Esophagus muscularis mucosa (tissue), 4 donors: ENCODE measurements at regions not wholly inside any gene's neighbourhood (a gene's known extent, or its start where the extent isn't known, plus 50 kb on each side); places are given as distances from the start of the nearest gene placed in this dataset.

Experiments
- DNase-seq: peaks from one replicate; pipeline ENCODE4 v3.0.0-alpha.2; 2017; ENCODE audit errors: extremely low spot score
- H3K27ac ChIP-seq, 4 donors: fragments of 200-600 bp; sonication (generic); replicated peaks in 1 of 4; 1 replicate in 3 of 4; 2 replicates in 1 of 4; pipeline ENCODE4 v1.5.1; 2016 to 2019; ENCODE audit warnings: mild to moderate bottlenecking in 1 of 4
- H3K27me3 ChIP-seq, 4 donors: fragments of 200-600 bp; sonication (generic); one replicate each; pipeline versions ENCODE4 v1.5.1 to v1.6.0; 2016 to 2019
- H3K36me3 ChIP-seq, 4 donors: fragments of 200-600 bp; sonication (generic); one replicate each; pipeline ENCODE4 v1.5.1; 2016 to 2019
- H3K4me1 ChIP-seq, 4 donors: fragments of 200-600 bp; sonication (generic); one replicate each; pipeline ENCODE4 v1.5.1; 2016 to 2019
- H3K4me3 ChIP-seq, 4 donors: fragments of 200-600 bp; sonication (generic); 1 replicate in 2 of 4; 2 replicates in 2 of 4; pipeline ENCODE4 v1.5.1; 2016 to 2019; ENCODE audit warnings: mild to moderate bottlenecking in 4 of 4, moderate library complexity in 1 of 4
- H3K9me3 ChIP-seq, 4 donors: fragments of 200-600 bp; sonication (generic); 1 replicate in 3 of 4; 2 replicates in 1 of 4; pipeline ENCODE4 v1.5.1; 2016 to 2019
- EP300 ChIP-seq: sonication (generic); formaldehyde crosslinking; IDR thresholded peaks from one replicate; pipeline ENCODE4 v1.6.1; 2017; ENCODE audit warnings: antibody characterized with exemption
- POLR2A ChIP-seq: fragments of 450-650 bp; IDR thresholded peaks from one replicate; pipeline ENCODE4 v1.6.1; 2017; ENCODE audit warnings: antibody characterized with exemption, moderate library complexity, mild to moderate bottlenecking, low read depth
- POLR2AphosphoS5 ChIP-seq, 2 donors: sonication (generic); formaldehyde crosslinking; IDR thresholded peaks; one replicate each; pipeline ENCODE4 v1.6.1; 2017; ENCODE audit warnings: antibody characterized with exemption in 2 of 2
- WGBS: methylation state at CpG from one replicate; pipeline ENCODE4 v1.1.5; 2018; 5-methylcytosine and 5-hydroxymethylcytosine counted together
- intact Hi-C: fragments of 100-400 bp; cut with DNase I; formaldehyde crosslinking; loops from one replicate; pipeline ENCODE4 v1.15.1; 2023
- small RNA-seq, 3 donors: library from RNA; depleted of rRNA; stranded (forward); fragments of <200 nt; gene quantifications; one replicate each; pipeline ENCODE3, GENCODE V24; 2016
- TF ChIP-seq, protein P1 (sequence below), 3 experiments: fragments of 200-600 bp in 2 of 3; fragments of 450-650 bp in 1 of 3; sonication (generic) in 2 of 3; IDR thresholded peaks; one replicate each; pipeline ENCODE4 v1.5.1; 2017 to 2019; ENCODE audit warnings: antibody characterized with exemption in 3 of 3, mild to moderate bottlenecking in 2 of 3, moderate library complexity in 1 of 3

DNA sequence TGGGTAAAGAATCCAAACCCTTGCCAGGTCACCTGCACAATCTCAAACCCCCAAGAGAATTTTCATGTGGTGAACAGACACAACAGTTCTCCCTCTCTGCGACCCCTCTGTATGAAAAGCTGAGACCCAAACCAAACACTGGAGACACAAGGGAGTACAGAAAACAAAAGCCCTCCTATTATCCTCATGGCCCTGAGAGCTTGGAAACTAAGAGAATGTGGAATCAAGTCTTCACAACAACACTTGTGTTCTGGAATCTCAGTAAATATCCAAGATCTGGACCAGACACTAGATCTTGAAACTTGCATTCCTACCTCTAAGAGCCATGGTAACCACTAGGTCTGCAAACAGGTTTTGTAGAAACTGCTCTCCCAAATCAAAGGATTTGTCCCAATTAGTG is 50.1 kb upstream of the CCDC150 start:
- 67% methylated on average over 1 of the region's 1 CpG for WGBS
- Histone ChIP-seq H3K4me3 (no peak overlapping the region), H3K27ac (no peak overlapping the region), H3K9me3 (no peaks in the 10 kb centered on the region), H3K36me3 (no peaks in the 10 kb centered on the region), H3K27me3 (peaks cover 0 to 31% (median 2%) of the 10 kb centered on the region in 4 donors), H3K4me1 (peaks cover 9 to 23% (median 13%) of the 10 kb centered on the region in 4 donors)
- intact Hi-C loops: no loop called here
- TF ChIP-seq, protein P1, sequence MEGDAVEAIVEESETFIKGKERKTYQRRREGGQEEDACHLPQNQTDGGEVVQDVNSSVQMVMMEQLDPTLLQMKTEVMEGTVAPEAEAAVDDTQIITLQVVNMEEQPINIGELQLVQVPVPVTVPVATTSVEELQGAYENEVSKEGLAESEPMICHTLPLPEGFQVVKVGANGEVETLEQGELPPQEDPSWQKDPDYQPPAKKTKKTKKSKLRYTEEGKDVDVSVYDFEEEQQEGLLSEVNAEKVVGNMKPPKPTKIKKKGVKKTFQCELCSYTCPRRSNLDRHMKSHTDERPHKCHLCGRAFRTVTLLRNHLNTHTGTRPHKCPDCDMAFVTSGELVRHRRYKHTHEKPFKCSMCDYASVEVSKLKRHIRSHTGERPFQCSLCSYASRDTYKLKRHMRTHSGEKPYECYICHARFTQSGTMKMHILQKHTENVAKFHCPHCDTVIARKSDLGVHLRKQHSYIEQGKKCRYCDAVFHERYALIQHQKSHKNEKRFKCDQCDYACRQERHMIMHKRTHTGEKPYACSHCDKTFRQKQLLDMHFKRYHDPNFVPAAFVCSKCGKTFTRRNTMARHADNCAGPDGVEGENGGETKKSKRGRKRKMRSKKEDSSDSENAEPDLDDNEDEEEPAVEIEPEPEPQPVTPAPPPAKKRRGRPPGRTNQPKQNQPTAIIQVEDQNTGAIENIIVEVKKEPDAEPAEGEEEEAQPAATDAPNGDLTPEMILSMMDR (IDR thresholded peaks at IDR 0.05): no peak
- TF ChIP-seq POLR2A: no peak
- TF ChIP-seq POLR2AphosphoS5 (IDR thresholded peaks at IDR 0.05): no peak
- no peak for TF ChIP-seq EP300
- DNase-seq: no peak

Small RNAs in the stretch of these regions (small RNA-seq; reads per million reads assigned to genes)
- 0 reads per million in 3 donors for gene RN7SL820P
